GM12878 (cell line): ENCODE measurements at regions not wholly inside any gene's neighbourhood (a gene's known extent, or its start where the extent isn't known, plus 50 kb on each side); places are given as distances from the start of the nearest gene placed in this dataset.

Experiments
- ASH2L ChIP-seq: fragments of 300-600, 200-600 bp; sonication (generic); IDR thresholded peaks from 2 replicates; pipeline ENCODE4 v1.6.1; 2017; ENCODE audit warnings: low read depth, mild to moderate bottlenecking, borderline replicate concordance
- BHLHE40 ChIP-seq, 2 experiments: fragments of 450-650 bp in 1 of 2; IDR thresholded peaks; 2 replicates each; pipeline ENCODE4 v1.6.1; 2011 to 2017; ENCODE audit warnings: low read depth in 2 of 2, borderline replicate concordance in 1 of 2, improper control_type of control experiment in 1 of 2, low read length in 1 of 2, mild to moderate bottlenecking in 1 of 2
- CBX5 ChIP-seq: sonication (generic); IDR thresholded peaks from 2 replicates; pipeline ENCODE4 v1.6.1; 2016; ENCODE audit warnings: low read depth, moderate library complexity, mild to moderate bottlenecking, inconsistent platforms
- GATAD2B ChIP-seq: fragments of 450-650 bp; conservative IDR thresholded peaks from 2 replicates; pipeline ENCODE4 v1.6.1; 2017; ENCODE audit warnings: low read depth, mild to moderate bottlenecking, moderate library complexity
- NBN ChIP-seq: fragments of 450-650 bp; IDR thresholded peaks from 2 replicates; pipeline ENCODE4 v1.6.1; 2016
- POLR2A ChIP-seq: IDR thresholded peaks from 2 replicates; pipeline ENCODE4 v1.6.1; 2011; ENCODE audit warnings: low read depth, mild to moderate bottlenecking, low read length
- POLR2AphosphoS2 ChIP-seq: IDR thresholded peaks from 2 replicates; pipeline ENCODE4 v1.6.1; 2011; ENCODE audit warnings: low read depth, mild to moderate bottlenecking, low read length, improper control_type of control experiment, moderate library complexity
- TF ChIP-seq, protein P1 (sequence below), 3 experiments: IDR thresholded peaks in 2 of 3; conservative IDR thresholded peaks in 1 of 3; 2 replicates each; pipeline ENCODE4 v1.5.1; 2011; ENCODE audit warnings: low read depth in 3 of 3, low read length in 3 of 3, mild to moderate bottlenecking in 3 of 3, control low read depth in 2 of 3, moderate library complexity in 2 of 3, inconsistent platforms in 1 of 3, mixed read lengths in 1 of 3; ENCODE audit not compliant: control insufficient read depth in 2 of 3, insufficient read depth in 1 of 3; ENCODE audit errors: extremely low read depth in 1 of 3
- TF ChIP-seq, protein P2 (sequence below): IDR thresholded peaks from 2 replicates; pipeline ENCODE4 v1.6.1; 2011; ENCODE audit warnings: mild to moderate bottlenecking, low read depth, low read length, moderate library complexity; ENCODE audit not compliant: insufficient replicate concordance

DNA sequence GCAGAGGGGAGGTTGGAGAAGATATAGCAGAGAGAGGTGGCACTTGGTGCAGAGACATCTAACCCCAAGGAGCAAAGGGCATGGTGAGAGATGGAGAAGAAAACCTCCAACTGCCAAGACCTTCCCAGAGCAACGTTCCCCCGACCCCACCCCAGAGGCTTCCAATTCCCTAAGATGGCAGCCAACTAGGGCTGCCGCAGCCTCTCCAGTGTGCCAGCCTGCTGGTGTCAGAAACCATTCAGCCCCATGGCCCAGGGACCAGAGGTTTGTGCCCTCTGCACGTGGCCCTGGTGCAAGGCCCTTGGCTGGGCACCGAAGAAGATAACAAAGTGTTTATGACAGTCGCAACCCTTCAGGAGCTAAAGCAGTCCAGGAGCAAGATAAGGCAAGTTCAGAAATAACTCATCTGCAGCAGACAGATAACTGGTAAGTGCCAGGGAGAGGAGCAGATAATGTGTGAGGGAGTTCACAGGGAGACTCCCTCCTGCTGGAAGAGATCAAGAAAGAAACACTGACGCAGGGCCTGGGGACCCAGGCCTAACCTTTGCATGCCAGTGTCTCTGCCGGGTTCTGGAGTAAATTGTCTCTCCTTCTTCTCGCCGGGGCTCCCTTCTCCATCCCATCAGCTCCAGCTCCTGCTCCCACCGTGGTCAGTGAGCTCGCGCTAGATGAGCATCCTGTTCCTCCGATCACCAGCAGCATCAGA, 66.1 kb upstream of the ID2 start:
- TF ChIP-seq BHLHE40 (IDR thresholded peaks at IDR 0.05; ENCODE audit: borderline replicate concordance in 1 of 2, low read depth in 2 of 2, low read length in 1 of 2) (no peak), CBX5 (no peak), POLR2A (no peak), POLR2AphosphoS2 (no peak), ASH2L (no peak), GATAD2B (no peak), NBN (no peak)
- TF ChIP-seq, protein P1, sequence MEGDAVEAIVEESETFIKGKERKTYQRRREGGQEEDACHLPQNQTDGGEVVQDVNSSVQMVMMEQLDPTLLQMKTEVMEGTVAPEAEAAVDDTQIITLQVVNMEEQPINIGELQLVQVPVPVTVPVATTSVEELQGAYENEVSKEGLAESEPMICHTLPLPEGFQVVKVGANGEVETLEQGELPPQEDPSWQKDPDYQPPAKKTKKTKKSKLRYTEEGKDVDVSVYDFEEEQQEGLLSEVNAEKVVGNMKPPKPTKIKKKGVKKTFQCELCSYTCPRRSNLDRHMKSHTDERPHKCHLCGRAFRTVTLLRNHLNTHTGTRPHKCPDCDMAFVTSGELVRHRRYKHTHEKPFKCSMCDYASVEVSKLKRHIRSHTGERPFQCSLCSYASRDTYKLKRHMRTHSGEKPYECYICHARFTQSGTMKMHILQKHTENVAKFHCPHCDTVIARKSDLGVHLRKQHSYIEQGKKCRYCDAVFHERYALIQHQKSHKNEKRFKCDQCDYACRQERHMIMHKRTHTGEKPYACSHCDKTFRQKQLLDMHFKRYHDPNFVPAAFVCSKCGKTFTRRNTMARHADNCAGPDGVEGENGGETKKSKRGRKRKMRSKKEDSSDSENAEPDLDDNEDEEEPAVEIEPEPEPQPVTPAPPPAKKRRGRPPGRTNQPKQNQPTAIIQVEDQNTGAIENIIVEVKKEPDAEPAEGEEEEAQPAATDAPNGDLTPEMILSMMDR (IDR thresholded peaks at IDR 0.05 in 2 of 3, conservative IDR thresholded peaks at IDR 0.05 in 1 of 3; ENCODE audit: control insufficient read depth in 2 of 3, extremely low read depth in 1 of 3, insufficient read depth in 1 of 3, low read depth in 3 of 3, low read length in 3 of 3): no peak
- TF ChIP-seq, protein P2, sequence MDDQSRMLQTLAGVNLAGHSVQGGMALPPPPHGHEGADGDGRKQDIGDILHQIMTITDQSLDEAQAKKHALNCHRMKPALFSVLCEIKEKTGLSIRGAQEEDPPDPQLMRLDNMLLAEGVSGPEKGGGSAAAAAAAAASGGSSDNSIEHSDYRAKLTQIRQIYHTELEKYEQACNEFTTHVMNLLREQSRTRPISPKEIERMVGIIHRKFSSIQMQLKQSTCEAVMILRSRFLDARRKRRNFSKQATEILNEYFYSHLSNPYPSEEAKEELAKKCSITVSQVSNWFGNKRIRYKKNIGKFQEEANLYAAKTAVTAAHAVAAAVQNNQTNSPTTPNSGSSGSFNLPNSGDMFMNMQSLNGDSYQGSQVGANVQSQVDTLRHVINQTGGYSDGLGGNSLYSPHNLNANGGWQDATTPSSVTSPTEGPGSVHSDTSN: no peak
